Peyer's patch (tissue), 4 donors: ENCODE measurements at regions not wholly inside any gene's neighbourhood (a gene's known extent, or its start where the extent isn't known, plus 50 kb on each side); places are given as distances from the start of the nearest gene placed in this dataset.

ENCODE experiments used
- POLR2A ChIP-seq, 2 donors: fragments of 450-650 bp; IDR thresholded peaks; one replicate each; pipeline ENCODE4 v1.5.1; 2017; ENCODE audit warnings: antibody characterized with exemption in 2 of 2, mild to moderate bottlenecking in 2 of 2, moderate library complexity in 2 of 2
- TF ChIP-seq, protein P1 (sequence below), 6 experiments: fragments of 450-650 bp in 4 of 6; fragments of 200-600 bp in 2 of 6; sonication (generic) in 1 of 6; IDR thresholded peaks; one replicate each; pipeline ENCODE4 v1.5.1; 2017 to 2019; ENCODE audit warnings: antibody characterized with exemption in 6 of 6, mild to moderate bottlenecking in 3 of 6, moderate library complexity in 1 of 6

DNA sequence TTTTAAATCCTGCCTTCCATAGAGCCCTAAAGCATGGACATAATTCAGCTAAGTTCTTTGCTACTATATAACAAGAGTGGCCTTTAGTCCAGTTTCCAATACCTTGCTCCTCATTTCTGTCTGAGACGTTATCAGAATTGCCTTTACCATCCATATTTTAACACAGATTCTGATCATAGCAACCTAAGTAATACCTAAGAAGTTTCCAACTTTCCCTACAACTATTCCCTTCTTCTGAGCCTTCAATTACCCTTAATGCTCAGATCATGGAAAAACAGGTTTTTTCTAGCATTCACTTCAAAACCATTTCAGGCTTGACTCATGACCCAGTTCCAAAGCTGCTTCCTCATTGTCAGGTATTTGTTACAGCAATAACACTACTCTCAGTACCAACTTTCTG, 367.1 kb downstream of the C6orf118 start:
- no peak for TF ChIP-seq POLR2A (IDR thresholded peaks at IDR 0.05)
- TF ChIP-seq, protein P1, sequence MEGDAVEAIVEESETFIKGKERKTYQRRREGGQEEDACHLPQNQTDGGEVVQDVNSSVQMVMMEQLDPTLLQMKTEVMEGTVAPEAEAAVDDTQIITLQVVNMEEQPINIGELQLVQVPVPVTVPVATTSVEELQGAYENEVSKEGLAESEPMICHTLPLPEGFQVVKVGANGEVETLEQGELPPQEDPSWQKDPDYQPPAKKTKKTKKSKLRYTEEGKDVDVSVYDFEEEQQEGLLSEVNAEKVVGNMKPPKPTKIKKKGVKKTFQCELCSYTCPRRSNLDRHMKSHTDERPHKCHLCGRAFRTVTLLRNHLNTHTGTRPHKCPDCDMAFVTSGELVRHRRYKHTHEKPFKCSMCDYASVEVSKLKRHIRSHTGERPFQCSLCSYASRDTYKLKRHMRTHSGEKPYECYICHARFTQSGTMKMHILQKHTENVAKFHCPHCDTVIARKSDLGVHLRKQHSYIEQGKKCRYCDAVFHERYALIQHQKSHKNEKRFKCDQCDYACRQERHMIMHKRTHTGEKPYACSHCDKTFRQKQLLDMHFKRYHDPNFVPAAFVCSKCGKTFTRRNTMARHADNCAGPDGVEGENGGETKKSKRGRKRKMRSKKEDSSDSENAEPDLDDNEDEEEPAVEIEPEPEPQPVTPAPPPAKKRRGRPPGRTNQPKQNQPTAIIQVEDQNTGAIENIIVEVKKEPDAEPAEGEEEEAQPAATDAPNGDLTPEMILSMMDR (IDR thresholded peaks at IDR 0.05) = no peak
